Pancreas (tissue), 10 donors: ENCODE measurements at regions not wholly inside any gene's neighbourhood (a gene's known extent, or its start where the extent isn't known, plus 50 kb on each side); places are given as distances from the start of the nearest gene placed in this dataset.

Experiments
- ATAC-seq, 4 donors: fragments of 200-7000 bp; cut with Tn5 transposase; one replicate each; pipeline versions ENCODE4 v1.8.0 to v1.9.1; 2020; ENCODE audit warnings: mild to moderate bottlenecking in 4 of 4, moderate library complexity in 4 of 4
- DNase-seq, 6 donors: peaks; one replicate each; pipeline ENCODE4 v3.0.0-alpha.2; 2020
- FAIRE-seq: peaks from 2 replicates; lab custom pipeline; 2012; peaks lifted over from hg19 to GRCh38; lab: Jason Lieb, UNC
- H3K27ac ChIP-seq, 4 donors: fragments of 200-600 bp; sonication (generic); 1 replicate in 3 of 4; 2 replicates in 1 of 4; pipeline versions ENCODE4 v1.5.0 to v1.8.0; 2020
- H3K27me3 ChIP-seq, 4 donors: fragments of 200-600 bp; one replicate each; pipeline ENCODE4 v1.8.0; 2021
- H3K36me3 ChIP-seq, 3 donors: fragments of 200-600 bp; sonication (generic) in 1 of 3; one replicate each; pipeline versions ENCODE4 v1.5.0 to v1.8.0; 2020 to 2021
- H3K4me1 ChIP-seq, 3 donors: fragments of 200-600 bp; one replicate each; pipeline ENCODE4 v1.8.0; 2021
- H3K4me3 ChIP-seq, 4 donors: fragments of 200-600 bp; sonication (generic) in 2 of 4; one replicate each; pipeline versions ENCODE4 v1.5.0 to v1.8.0; 2020 to 2021
- H3K9me3 ChIP-seq, 4 donors: fragments of 200-600 bp; one replicate each; pipeline ENCODE4 v1.8.0; 2021
- WGBS, 2 donors: extraction: QIAGEN DNeasy Blood & Tissue Kit; methylation state at CpG; one replicate each; pipeline ENCODE4 v1.1.7; 2013; 5-methylcytosine and 5-hydroxymethylcytosine counted together
- intact Hi-C, 3 donors: fragments of 100-400 bp; cut with DNase I; formaldehyde crosslinking; loops; one replicate each; pipeline versions ENCODE4 v1.11.1 to v1.14.2; 2022
- TF ChIP-seq, protein P1 (sequence below), 4 donors: fragments of 200-600 bp; sonication (generic) in 3 of 4; IDR thresholded peaks; one replicate each; pipeline versions ENCODE4 v1.5.0 to v1.8.0; 2021; ENCODE audit warnings: antibody characterized with exemption in 4 of 4
- donor health status: healthy with polysubstance abuse.
- donor health status: DM: no; HTN: no; CAD: no; lungs with moderate emphysema.
- donor health status: DM: no; HTN: no; CAD: no.
- donor health status: control.
- donor health status: control.
- donor health status: Bipolar disorder and iron deficiency.
- donor health status: DM: yes; HTN: yes; CAD: no.
- donor health status: DM: no; HTN: no; CAD: no.
- donor health status: DM: no; HTN: no; CAD: no.
- donor health status: DM: yes; HTN: yes; CAD: no.

DNA sequence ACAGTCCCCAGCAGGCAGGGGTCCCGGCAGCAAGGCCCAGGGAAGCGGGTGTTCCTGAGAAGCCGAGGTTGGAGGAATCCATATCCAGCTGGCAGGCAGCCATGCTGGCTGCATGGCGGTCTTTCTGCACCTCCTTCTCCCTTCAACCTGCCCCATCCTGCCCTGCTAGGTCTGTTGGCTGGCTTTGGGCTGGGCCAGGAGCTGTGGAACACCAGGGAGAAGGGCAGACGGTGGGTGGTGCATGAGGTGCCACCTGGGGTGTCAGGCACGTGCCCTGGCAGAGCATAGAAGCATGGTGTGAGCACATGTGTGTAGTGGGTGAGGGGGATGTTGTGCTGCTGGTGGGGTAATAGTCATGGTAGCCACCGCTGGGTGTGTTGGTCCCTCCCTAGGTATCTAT lies 150.1 kb downstream of the PJA1 start:
- TF ChIP-seq, protein P1, sequence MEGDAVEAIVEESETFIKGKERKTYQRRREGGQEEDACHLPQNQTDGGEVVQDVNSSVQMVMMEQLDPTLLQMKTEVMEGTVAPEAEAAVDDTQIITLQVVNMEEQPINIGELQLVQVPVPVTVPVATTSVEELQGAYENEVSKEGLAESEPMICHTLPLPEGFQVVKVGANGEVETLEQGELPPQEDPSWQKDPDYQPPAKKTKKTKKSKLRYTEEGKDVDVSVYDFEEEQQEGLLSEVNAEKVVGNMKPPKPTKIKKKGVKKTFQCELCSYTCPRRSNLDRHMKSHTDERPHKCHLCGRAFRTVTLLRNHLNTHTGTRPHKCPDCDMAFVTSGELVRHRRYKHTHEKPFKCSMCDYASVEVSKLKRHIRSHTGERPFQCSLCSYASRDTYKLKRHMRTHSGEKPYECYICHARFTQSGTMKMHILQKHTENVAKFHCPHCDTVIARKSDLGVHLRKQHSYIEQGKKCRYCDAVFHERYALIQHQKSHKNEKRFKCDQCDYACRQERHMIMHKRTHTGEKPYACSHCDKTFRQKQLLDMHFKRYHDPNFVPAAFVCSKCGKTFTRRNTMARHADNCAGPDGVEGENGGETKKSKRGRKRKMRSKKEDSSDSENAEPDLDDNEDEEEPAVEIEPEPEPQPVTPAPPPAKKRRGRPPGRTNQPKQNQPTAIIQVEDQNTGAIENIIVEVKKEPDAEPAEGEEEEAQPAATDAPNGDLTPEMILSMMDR (IDR thresholded peaks at IDR 0.05), result no peak
- 77 to 79% methylated on average over 7 of the region's 7 CpGs for WGBS, 2 donors
- Histone ChIP-seq H3K9me3 (no peaks in the 10 kb centered on the region), H3K4me3 (no peak overlapping the region), H3K27ac (no peak overlapping the region), H3K27me3 (no peaks in the 10 kb centered on the region), H3K36me3 (no peaks in the 10 kb centered on the region), H3K4me1 (no peaks in the 10 kb centered on the region)
- DNase-seq (no peak), FAIRE-seq (no peak), ATAC-seq (no peak)
- intact Hi-C loops, result no loop called here

DNA sequence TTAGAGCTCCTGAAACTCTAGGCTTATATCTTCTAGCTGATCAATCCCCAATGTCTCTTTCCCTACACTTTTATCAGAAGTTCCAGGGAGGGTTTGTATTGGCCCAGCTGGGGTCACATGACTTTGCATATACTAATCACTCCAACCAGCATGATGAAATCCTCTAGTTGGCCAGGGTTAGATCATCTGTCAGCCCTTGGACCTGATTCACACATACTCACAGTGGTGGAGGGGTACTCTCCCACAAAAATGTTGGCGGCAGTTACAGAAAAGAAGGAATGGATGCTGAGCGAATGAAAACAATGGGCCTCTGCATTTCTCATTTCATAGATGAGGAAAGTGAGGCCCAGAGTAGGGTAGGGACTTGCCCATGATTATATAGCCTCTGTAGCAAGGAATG lies 151.1 kb downstream of the PJA1 start:
- H3K4me3 ChIP-seq, result no peak overlapping the region
- no peaks in the 10 kb centered on the region for H3K36me3 ChIP-seq
- H3K9me3 ChIP-seq, result no peaks in the 10 kb centered on the region
- 86 to 100% methylated on average over 2 of the region's 2 CpGs for WGBS, 2 donors
- no peak for FAIRE-seq
- no peak for ATAC-seq
- TF ChIP-seq, protein P1 (IDR thresholded peaks at IDR 0.05), result no peak
- intact Hi-C loops, result no loop called here
- DNase-seq, result no peak
- H3K27ac ChIP-seq, result no peak overlapping the region
- no peaks in the 10 kb centered on the region for H3K27me3 ChIP-seq
- no peaks in the 10 kb centered on the region for H3K4me1 ChIP-seq

DNA sequence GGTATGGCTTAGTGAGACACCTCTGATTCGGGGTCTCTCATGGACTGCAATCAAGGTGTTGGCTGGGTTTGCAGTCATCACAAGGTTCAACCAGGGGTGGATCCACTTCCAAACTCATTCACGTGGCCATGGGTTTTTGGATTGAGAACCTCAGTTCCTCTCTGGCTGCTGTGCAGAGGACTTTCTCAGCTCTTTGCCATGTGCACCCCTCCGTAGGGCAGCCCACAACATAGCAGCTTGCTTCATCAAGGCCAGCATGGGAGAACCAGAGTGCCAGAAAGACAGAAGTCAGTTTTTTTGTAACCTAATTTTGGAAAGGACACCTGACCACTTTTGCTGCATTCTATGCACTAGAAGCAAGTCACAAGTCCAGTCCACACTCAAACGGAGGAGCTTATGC lies 154.9 kb downstream of the PJA1 start:
- ATAC-seq, result no peak
- WGBS, 2 donors, result 49 to 73% methylated on average over 4 of the region's 4 CpGs

DNA sequence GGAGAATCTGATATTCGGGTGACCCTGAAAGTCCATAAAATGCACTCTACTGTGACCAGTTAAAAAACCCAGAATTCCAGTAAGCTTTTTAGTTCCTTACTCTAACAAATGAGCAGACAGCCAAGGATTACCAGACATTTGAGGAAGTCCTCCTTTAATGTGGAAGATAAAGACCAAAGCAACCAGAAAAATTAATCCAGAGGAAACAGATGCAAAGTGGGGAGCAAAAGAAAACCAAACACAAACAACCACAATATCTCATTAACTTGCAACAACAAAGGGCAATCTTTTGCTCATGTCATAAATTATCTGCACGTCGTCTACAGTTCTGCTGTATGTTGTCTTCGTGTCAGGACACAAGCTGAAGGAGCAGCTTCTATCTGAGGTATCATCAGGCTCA lies 164.4 kb downstream of the PJA1 start:
- Histone ChIP-seq H3K27me3 (peaks cover 0 to 5% (median 1%) of the 10 kb centered on the region in 4 donors), H3K27ac (no peak overlapping the region), H3K9me3 (no peaks in the 10 kb centered on the region), H3K36me3 (no peaks in the 10 kb centered on the region), H3K4me3 (no peak overlapping the region), H3K4me1 (no peaks in the 10 kb centered on the region)
- 63 to 71% methylated on average over 4 of the region's 4 CpGs for WGBS, 2 donors
- no peak for ATAC-seq
- DNase-seq, result no peak
- intact Hi-C loops, result no loop called here
- TF ChIP-seq, protein P1 (IDR thresholded peaks at IDR 0.05), result no peak
- FAIRE-seq, result no peak

More for the DNA sequence above, 154.9 kb downstream of the PJA1 start:
- DNase-seq (no peak), FAIRE-seq (no peak)
- Histone ChIP-seq H3K4me1 (no peaks in the 10 kb centered on the region), H3K36me3 (no peaks in the 10 kb centered on the region), H3K4me3 (no peak overlapping the region), H3K27ac (no peak overlapping the region), H3K9me3 (no peaks in the 10 kb centered on the region), H3K27me3 (peaks cover 0 to 6% (median 0%) of the 10 kb centered on the region in 4 donors)
- intact Hi-C loops, result no loop called here
- TF ChIP-seq, protein P1 (IDR thresholded peaks at IDR 0.05), result no peak

DNA sequence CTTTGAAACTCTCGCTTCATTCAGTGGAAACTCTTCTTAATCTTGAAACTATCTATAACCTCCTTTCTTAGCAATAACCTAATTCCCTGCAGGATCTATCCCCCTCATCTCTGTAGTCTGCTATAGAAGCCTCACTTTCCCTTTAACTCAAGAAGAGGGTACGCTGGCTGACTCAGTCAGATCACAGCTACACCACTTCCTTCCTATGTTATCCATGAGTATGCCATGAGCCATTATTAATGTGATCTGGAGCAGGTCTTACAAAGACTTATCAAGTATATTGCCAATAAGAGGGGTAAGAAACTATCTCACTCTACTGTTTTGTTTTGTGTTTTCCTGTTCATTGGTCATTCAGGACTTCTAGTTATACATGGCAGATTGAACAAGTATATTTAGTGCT lies 165.3 kb downstream of the PJA1 start:
- no peak for FAIRE-seq
- no peak for DNase-seq
- H3K4me3 ChIP-seq, result no peak overlapping the region
- TF ChIP-seq, protein P1 (IDR thresholded peaks at IDR 0.05), result no peak
- no peak for ATAC-seq
- no peak overlapping the region for H3K27ac ChIP-seq
- H3K4me1 ChIP-seq, result no peaks in the 10 kb centered on the region
- WGBS, 2 donors, result 72 to 86% methylated on average over 2 of the region's 2 CpGs
- peaks cover 0 to 5% (median 0%) of the 10 kb centered on the region in 4 donors for H3K27me3 ChIP-seq
- no peaks in the 10 kb centered on the region for H3K36me3 ChIP-seq
- intact Hi-C loops, result no loop called here
- H3K9me3 ChIP-seq, result no peaks in the 10 kb centered on the region
